CD4-positive, alpha-beta T cell treated with Interleukin-1 beta for 1 hour (primary cell): ENCODE measurements at regions not wholly inside any gene's neighbourhood (a gene's known extent, or its start where the extent isn't known, plus 50 kb on each side); places are given as distances from the start of the nearest gene placed in this dataset.

Source experiments
- DNase-seq, 2 donors: peaks; one replicate each; pipeline ENCODE4 v3.0.0-alpha.2; 2020 to 2022

- no peak for DNase-seq
Observed at GRCh38 chr5:51279983-51280706, 103.1 kb upstream of the ISL1 start.

DNA sequence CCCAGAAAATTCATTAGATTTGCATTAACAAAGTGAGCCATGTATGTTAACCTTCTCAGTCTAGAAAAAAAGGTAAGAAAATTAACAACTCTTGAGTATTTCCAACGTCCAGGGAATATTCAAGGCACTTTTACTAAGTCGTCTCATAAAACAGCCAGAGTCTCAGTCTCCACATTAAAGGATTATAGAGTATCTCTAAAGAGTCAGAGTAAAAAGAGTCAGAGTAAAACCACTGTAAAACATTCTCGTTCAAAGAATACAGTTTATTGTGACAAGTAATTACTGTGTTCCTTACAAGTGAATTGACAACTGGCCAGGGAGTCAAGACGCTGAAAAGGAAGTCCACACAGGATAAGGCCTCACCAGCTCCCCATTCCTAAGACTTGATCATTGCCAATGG, 97.2 kb upstream of the ISL1 start:
- no peak for DNase-seq

GRCh38 chr5:51302343-51302742, 80.9 kb upstream of the ISL1 start:
- DNase-seq, result no peak

DNA sequence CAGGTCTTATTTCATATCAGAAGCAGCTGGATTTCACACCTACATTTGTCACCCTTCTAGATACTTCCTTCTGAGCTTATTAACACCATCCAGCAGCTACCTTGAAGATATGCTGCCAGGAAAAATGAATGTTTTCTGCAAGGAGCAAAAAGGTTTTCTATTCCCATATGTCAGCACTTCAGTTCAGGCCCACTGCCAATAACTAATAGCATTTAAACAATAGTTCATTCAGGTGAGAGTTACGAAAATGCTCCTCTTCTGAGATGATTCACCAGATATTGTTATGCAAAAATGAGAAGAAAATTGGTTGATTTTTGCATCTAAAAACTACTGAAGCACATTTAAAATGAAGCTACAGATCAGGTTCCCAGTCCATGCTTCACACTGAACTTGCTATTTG, 56.4 kb upstream of the ISL1 start:
- DNase-seq, result no peak
